ENCODE measurements at regions not wholly inside any gene's neighbourhood (a gene's known extent, or its start where the extent isn't known, plus 50 kb on each side); places are given as distances from the start of the nearest gene placed in this dataset.

DNA sequence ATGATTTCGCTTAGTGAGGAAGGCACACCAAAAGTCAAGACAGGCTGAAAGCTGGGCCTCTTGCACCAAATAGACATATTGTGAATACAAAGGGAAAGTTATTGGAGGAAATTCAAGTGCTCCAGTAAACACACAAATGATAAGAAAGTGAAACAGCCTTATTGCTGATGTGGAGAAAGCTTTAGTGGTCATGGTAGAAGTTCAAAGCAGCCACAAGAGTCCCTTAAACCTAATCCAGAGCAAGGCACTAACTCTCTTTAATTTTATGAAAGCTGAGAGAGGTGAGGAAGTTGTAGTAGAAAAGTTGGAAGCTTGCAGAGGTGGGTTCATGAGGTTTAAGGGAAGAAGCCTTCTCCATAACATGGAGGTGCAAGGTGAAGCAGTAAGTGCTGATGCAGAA is 988.3 kb downstream of the VRK1 start:
- Histone ChIP-seq H3K27me3 (ENCODE audit: control insufficient read depth in 3 of 3, insufficient read depth in 3 of 3, low read length in 2 of 3) (no peaks in the 10 kb centered on the region), H3K4me3 (no peak overlapping the region), H3K9me3 (ENCODE audit: control insufficient read depth in 4 of 4, insufficient read depth in 3 of 4, low read length in 3 of 4) (peaks cover 0 to 1% (median 0%) of the 10 kb centered on the region in 4 donors), H3K9ac (ENCODE audit: insufficient read depth in 1 of 2, low read length in 2 of 2) (no peak overlapping the region), H3K4me1 (ENCODE audit: control insufficient read depth in 5 of 5, insufficient read depth in 5 of 5, low read length in 5 of 5) (peaks cover 0 to 1% (median 0%) of the 10 kb centered on the region in 5 donors), H3K36me3 (ENCODE audit: control insufficient read depth in 4 of 4, insufficient read depth in 4 of 4, low read length in 4 of 4) (no peaks in the 10 kb centered on the region), H3K27ac (ENCODE audit: low read depth in 1 of 2, low read length in 1 of 2) (no peak overlapping the region)
- no peak for DNase-seq
- no peak for ATAC-seq (ENCODE audit: insufficient read depth, low FRiP score)
- TF ChIP-seq, protein P1, sequence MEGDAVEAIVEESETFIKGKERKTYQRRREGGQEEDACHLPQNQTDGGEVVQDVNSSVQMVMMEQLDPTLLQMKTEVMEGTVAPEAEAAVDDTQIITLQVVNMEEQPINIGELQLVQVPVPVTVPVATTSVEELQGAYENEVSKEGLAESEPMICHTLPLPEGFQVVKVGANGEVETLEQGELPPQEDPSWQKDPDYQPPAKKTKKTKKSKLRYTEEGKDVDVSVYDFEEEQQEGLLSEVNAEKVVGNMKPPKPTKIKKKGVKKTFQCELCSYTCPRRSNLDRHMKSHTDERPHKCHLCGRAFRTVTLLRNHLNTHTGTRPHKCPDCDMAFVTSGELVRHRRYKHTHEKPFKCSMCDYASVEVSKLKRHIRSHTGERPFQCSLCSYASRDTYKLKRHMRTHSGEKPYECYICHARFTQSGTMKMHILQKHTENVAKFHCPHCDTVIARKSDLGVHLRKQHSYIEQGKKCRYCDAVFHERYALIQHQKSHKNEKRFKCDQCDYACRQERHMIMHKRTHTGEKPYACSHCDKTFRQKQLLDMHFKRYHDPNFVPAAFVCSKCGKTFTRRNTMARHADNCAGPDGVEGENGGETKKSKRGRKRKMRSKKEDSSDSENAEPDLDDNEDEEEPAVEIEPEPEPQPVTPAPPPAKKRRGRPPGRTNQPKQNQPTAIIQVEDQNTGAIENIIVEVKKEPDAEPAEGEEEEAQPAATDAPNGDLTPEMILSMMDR (IDR thresholded peaks at IDR 0.05; ENCODE audit: control extremely low read depth, extremely low read depth), result no peak
- 94 to 97% methylated on average over 1 of the region's 1 CpG for WGBS, 2 donors

DNA sequence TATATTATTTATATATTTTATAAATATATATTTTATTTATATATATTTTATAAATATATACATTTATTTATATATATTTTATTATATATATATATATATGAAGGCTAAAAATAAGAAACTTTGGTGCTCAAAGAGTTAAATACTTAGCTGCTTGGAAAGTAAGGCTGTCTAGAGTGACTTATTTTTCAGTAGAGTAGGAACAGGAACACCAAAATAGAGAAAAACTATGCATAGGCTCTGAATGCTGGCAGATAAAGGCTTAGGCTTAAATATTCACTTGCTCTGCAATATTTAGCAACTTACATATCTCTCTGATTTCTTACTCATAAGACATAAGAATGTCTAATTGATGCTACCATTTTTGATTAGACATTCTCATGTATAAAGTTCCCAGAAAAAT is 991.2 kb downstream of the VRK1 start:
- no peak for DNase-seq
- Histone ChIP-seq H3K27me3 (ENCODE audit: control insufficient read depth in 3 of 3, insufficient read depth in 3 of 3, low read length in 2 of 3) (no peaks in the 10 kb centered on the region), H3K9me3 (ENCODE audit: control insufficient read depth in 4 of 4, insufficient read depth in 3 of 4, low read length in 3 of 4) (peaks cover 0 to 1% (median 0%) of the 10 kb centered on the region in 4 donors), H3K4me1 (ENCODE audit: control insufficient read depth in 5 of 5, insufficient read depth in 5 of 5, low read length in 5 of 5) (peaks cover 0 to 1% (median 0%) of the 10 kb centered on the region in 5 donors), H3K4me3 (no peak overlapping the region), H3K27ac (ENCODE audit: low read depth in 1 of 2, low read length in 1 of 2) (no peak overlapping the region), H3K36me3 (ENCODE audit: control insufficient read depth in 4 of 4, insufficient read depth in 4 of 4, low read length in 4 of 4) (no peaks in the 10 kb centered on the region), H3K9ac (ENCODE audit: insufficient read depth in 1 of 2, low read length in 2 of 2) (no peak overlapping the region)
- TF ChIP-seq, protein P1 (IDR thresholded peaks at IDR 0.05; ENCODE audit: control extremely low read depth, extremely low read depth), result no peak
- no peak for ATAC-seq (ENCODE audit: insufficient read depth, low FRiP score)

DNA sequence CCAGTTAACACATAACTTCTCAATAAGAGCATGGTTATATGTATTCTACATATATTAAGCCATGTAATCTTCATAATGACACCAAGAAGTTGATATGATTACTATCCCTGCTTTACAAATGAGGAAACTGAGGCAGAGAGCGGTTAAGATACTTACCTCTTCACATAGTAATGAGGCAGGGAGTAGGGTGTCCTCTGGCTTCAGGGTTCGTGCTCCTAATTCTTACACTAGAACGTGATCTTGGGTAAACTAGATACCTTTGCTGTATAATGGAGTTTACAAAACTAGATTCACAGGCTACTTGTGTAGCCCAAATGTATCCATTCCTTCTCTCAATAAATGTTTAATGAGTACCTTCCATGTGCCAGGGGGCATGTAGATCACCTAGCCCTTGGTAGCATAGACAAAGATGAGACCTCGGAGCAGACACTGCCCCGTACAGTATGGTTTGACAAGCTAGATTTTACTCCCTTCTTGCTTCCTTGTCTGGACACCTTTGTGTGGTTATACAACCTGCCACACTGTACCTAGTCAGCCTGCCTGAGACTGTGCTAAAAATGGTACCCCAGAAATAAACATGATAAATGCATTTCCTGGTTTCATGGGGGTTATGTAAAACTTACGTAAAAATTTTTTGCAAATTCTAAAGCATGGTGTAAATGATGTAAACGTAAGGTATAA is 991.8 kb downstream of the VRK1 start:
- H3K27ac ChIP-seq (ENCODE audit: low read depth in 1 of 2, low read length in 1 of 2), result no peak overlapping the region
- DNase-seq, result no peak
- peaks cover 0 to 1% (median 0%) of the 10 kb centered on the region in 4 donors for H3K9me3 ChIP-seq (ENCODE audit: control insufficient read depth in 4 of 4, insufficient read depth in 3 of 4, low read length in 3 of 4)
- H3K4me1 ChIP-seq (ENCODE audit: control insufficient read depth in 5 of 5, insufficient read depth in 5 of 5, low read length in 5 of 5), result peaks cover 0 to 1% (median 0%) of the 10 kb centered on the region in 5 donors
- TF ChIP-seq, protein P1 (IDR thresholded peaks at IDR 0.05; ENCODE audit: control extremely low read depth, extremely low read depth), result no peak
- no peak overlapping the region for H3K9ac ChIP-seq (ENCODE audit: insufficient read depth in 1 of 2, low read length in 2 of 2)
- H3K4me3 ChIP-seq, result no peak overlapping the region
- no peaks in the 10 kb centered on the region for H3K27me3 ChIP-seq (ENCODE audit: control insufficient read depth in 3 of 3, insufficient read depth in 3 of 3, low read length in 2 of 3)
- H3K36me3 ChIP-seq (ENCODE audit: control insufficient read depth in 4 of 4, insufficient read depth in 4 of 4, low read length in 4 of 4), result no peaks in the 10 kb centered on the region
- ATAC-seq (ENCODE audit: insufficient read depth, low FRiP score), result no peak
- 94 to 96% methylated on average over 7 of the region's 7 CpGs for WGBS, 2 donors

DNA sequence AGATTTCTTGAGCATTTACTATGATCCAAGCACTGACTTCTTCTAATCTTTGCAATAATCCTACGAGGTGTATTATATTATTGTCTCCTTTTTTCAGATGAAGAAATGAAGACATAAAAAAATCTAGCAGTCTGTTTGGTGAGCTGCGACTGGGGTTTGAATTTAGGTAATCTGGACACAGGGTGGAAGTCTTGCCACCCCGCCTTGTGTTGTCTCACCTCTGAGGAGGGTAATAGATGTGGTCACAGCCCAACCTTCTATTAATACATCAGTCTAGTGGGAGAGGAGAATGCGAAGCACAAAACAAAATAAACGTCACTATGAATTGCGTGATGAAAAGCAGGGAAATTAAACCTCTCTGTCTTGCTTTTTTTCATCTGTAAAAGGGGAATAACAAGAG is 993.9 kb downstream of the VRK1 start:
- no peak for DNase-seq
- H3K27me3 ChIP-seq (ENCODE audit: control insufficient read depth in 3 of 3, insufficient read depth in 3 of 3, low read length in 2 of 3), result no peaks in the 10 kb centered on the region
- H3K4me1 ChIP-seq (ENCODE audit: control insufficient read depth in 5 of 5, insufficient read depth in 5 of 5, low read length in 5 of 5), result peaks cover 0 to 1% (median 0%) of the 10 kb centered on the region in 5 donors
- TF ChIP-seq, protein P1 (IDR thresholded peaks at IDR 0.05; ENCODE audit: control extremely low read depth, extremely low read depth), result no peak
- 85 to 86% methylated on average over 6 of the region's 6 CpGs for WGBS, 2 donors
- no peak overlapping the region for H3K9ac ChIP-seq (ENCODE audit: insufficient read depth in 1 of 2, low read length in 2 of 2)
- no peak overlapping the region for H3K27ac ChIP-seq (ENCODE audit: low read depth in 1 of 2, low read length in 1 of 2)
- no peaks in the 10 kb centered on the region for H3K36me3 ChIP-seq (ENCODE audit: control insufficient read depth in 4 of 4, insufficient read depth in 4 of 4, low read length in 4 of 4)
- peaks cover 0 to 1% (median 0%) of the 10 kb centered on the region in 4 donors for H3K9me3 ChIP-seq (ENCODE audit: control insufficient read depth in 4 of 4, insufficient read depth in 3 of 4, low read length in 3 of 4)
- H3K4me3 ChIP-seq, result no peak overlapping the region
- no peak for ATAC-seq (ENCODE audit: insufficient read depth, low FRiP score)

All from lung (tissue), 11 donors.